Stimulated activated naive CD8-positive, alpha-beta T cell treated with anti-CD3 and anti-CD28 coated beads, Interleukin-15, Interleukin-2, amounts not matched to agents 100 U/mL and 50 U/mL, for 24 hours (primary cell): ENCODE measurements at regions not wholly inside any gene's neighbourhood (a gene's known extent, or its start where the extent isn't known, plus 50 kb on each side); places are given as distances from the start of the nearest gene placed in this dataset.

Experiments used
- ATAC-seq: fragments of 150-1000 bp; cut with Tn5 transposase; one replicate; pipeline ENCODE4 v1.10.0; 2021
- DNase-seq: peaks from one replicate; pipeline ENCODE4 v3.0.0; 2021

GRCh38 chr2:150001788-150002187 lies 414.2 kb upstream of the MMADHC start:
- ATAC-seq (no peak), DNase-seq (no peak)

- no peak for DNase-seq
Observed at GRCh38 chr2:149996901-149997300, 409.3 kb upstream of the MMADHC start.

DNA sequence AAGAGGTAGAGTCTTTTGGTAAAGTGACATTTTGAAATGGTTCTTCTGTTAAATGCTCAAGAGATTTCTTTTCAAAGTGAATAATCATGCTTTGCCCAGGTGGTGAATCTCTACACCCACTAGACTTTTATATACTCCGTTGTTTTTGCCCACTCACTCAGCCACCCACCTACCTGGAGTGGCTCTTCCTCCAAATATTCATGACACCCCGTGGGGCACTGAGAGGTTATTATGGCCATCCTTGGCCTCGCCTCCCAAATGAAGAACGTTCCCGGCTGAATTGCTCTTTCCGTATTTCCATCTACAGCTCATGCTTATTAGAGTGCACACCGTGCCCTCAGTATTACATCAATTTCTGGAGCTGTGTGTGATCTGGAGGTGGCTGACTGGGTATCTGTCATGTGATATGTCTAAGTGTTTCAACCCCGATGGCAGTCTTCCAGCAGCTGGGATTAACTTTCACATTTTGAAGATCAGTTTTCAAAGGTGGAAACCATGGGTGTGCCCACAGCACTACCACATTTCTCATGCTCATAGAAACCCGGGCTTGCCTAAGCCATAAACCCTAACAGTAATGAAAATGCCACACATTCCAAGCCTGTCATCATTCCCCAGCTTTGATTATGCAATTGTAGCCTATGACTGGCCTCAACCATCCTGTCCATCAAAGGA lies 406.6 kb upstream of the MMADHC start:
- DNase-seq, result no peak
- no peak for ATAC-seq

More at GRCh38 chr2:149996901-149997300, 409.3 kb upstream of the MMADHC start:
- no peak for ATAC-seq

- ATAC-seq (no peak), DNase-seq (no peak)
Observed at GRCh38 chr2:149993316-149993715, 405.7 kb upstream of the MMADHC start.

DNA sequence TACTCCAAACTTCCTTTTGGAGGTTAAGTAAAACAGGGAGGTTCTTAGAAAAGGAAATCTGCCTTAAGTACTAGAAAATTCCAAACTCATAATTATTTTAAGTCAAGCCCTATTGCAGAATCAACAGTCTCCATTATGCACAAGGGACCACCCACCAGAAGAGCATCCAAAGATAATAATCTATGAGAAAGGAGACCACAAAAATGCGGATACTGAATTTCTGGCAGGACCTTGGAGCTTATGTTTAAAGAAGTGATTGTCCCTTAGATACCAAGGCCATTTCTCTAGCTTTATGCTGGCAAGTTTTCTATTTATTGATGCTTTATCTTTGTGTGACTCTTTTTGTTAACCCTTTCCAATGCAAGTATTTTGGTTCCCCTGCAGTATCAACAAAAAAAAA lies 404.0 kb upstream of the MMADHC start:
- DNase-seq (no peak), ATAC-seq (no peak)

DNA sequence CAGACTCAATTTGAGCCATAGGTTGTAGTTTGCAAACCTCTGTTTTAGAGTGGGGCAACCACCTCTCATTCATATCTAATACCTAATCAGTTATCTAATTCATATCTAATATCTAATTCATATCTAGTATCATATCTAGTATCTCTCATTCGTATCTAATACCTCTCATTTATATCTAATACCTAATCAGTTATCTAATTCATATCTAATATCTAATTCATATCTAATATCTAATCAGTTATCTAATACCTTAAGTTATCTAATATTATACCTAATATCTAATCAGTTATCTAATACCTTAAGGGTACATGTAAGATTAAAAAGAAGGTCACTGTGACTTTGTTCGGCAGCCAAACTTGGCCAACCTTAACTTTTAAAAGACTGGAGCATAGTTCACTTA lies 403.4 kb upstream of the MMADHC start:
- DNase-seq (no peak), ATAC-seq (no peak)

DNA sequence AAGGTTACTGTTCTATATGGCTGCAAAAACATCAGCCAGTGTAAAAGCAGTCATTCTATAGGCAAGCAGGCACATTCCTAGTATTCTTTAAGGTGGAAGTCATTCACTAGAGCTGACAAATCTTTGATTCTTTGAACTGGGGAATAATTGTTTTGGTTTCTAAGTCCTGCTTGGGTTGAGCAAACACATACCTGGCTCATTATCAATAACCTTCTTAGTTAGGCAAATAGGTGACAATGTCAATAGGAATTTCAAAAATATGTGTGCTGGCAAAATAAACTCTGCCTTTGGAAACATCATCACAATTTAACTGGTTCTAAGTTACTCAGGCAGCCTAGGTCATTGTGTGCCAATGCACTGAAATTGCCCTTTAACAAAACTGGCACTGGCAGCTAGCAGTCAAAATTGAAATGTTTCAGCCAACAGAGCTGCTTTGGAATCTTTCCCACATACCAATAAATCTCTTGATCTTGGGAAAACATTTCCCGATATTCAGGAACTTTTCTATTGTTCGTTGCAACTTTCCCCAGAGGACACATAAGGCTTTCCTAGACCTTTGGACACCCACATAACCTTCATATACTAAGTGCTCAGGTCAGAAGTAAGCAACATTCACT lies 402.0 kb upstream of the MMADHC start:
- ATAC-seq (no peak), DNase-seq (no peak)

DNA sequence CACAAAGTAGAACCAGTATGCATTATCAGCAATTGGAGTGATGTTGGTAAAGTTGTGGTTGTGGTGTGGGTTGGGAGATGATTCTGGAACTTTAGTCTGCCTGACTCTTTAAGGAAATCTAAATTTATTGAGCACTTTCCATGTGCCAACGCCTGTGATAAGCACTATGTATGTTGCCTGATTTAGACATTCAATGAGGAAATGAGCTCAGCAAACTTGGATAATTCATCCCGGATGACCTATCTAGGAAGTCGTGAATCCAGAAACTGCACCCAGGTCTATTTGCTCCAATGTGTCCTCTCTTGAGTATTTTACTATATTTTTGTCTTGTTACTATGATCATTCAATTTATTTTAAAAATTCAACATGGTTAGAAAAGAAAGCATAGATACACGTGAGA lies 400.8 kb upstream of the MMADHC start:
- no peak for DNase-seq
- no peak for ATAC-seq

DNA sequence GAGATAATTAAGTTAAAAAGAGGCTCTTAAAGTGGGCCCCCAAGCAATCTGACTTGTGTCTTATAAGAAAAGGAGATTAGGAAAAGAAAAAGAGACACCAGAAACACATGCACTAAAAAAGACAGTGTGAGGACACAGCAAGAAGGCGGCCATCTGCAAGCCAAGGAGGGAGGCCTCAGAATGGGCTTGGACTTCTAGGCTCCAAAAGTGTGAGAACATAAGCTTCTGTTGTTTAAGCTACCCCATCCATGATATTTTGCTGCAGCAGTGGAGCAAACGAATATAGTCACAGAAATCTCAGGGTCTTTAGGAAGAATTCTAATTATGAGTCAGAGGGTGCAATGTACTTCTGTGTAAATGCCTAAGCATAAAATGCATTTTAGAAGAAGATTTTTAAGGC lies 399.3 kb upstream of the MMADHC start:
- ATAC-seq (no peak), DNase-seq (no peak)

GRCh38 chr2:149984311-149984710 lies 396.7 kb upstream of the MMADHC start:
- ATAC-seq, result no peak

DNA sequence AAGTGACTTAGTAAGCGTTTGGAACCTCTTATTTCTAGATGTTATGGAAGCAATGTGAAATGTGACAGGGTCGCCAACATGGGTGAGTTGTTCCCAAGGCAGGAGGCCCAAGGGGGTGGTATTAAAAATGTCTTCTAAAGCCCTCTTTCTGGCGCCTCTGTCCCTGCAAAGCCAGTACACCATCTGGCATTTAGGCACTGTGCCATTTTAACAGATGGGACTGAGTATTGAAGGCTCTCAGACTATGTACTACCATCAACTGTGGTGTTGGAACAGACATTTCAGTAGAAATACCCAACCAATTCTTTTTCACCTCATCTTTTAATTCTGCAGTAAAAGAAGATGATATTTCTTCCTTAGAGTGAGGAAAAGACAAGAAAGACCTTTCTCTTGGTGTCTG lies 384.5 kb upstream of the MMADHC start:
- DNase-seq (no peak), ATAC-seq (no peak)

More at GRCh38 chr2:149984311-149984710, 396.7 kb upstream of the MMADHC start:
- DNase-seq, result no peak

DNA sequence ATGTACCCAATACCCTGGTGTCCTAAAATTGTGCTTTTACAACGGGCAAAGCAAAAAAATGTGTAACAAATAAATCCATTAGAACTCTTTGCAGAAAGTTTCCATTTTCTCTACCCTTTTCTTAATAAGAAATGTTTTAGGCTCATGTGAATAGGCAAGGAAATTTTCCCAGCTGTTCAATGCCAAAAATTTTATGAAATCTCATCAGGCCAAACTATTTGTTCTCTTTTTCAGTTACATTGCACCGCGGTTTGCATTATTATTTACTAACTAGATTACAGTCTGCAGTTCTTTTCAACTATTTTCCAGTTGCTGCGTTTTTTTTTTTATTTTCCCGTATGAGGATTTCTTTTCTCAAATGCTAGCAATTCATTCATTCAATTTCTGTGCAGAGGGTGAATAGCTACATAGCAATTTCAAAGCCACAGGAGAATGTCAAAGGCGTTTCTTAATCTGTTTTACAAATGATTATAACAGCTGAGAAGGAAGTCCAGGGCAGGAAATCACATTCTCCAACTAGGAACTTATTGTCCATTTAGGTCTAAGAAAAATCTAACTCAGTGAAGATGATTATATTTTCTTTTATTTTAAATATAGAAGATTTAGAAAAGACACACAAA lies 367.5 kb upstream of the MMADHC start:
- ATAC-seq (no peak), DNase-seq (no peak)

DNA sequence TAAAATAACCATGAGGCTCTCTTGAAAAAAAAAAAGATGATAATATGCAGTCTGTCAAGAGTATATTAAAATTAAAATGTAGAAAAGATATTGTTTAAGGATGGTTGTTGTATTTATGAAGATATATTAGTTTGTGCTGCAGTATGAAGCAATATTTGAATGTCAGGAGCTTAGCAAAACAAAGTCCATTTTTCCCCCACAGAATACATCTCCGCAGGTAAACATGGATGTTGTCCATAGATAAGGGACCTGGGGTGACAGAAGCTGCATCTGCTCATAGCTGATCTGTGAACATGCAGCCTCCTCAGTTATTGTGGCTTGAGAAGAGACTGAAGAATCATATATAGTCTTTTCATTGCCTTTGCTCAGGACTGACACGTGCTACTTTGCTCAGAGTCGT lies 366.1 kb upstream of the MMADHC start:
- DNase-seq (no peak), ATAC-seq (no peak)

GRCh38 chr2:149931486-149931885 lies 343.9 kb upstream of the MMADHC start:
- DNase-seq (no peak), ATAC-seq (no peak)

- ATAC-seq (no peak), DNase-seq (no peak)
Observed at GRCh38 chr2:149928011-149928410, 340.4 kb upstream of the MMADHC start.

GRCh38 chr2:149926149-149926548 lies 338.6 kb upstream of the MMADHC start:
- no peak for DNase-seq

DNA sequence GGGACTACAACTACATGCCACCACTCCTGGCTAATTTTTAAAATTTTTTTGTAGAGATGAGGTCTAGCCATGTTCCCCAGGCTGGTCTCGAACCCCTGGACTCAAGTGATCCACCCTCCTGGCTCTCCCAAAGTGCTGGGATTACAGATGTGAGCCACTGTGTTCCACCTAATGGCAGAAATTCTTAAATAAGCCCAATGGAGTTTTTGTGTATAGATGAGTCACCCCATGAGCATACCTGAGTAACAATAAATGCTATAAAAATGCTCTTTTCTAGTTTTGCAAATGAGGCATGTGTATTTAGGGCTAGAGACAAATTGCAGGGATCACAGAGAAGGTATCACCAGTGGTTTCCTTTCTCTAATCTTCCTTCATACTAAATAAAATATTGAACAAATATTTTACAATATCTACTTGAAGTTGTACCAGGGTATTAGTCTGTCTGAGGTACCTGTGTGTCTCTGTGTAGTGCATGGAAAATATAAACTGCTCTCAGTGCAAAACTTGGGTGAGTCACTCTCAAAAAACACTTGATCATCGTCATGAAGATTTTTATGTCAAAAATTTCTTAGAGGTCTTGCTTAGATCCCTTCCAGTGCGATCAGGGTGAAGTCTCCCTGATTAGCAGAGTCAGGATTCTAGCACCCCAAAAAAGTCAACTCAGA lies 337.1 kb upstream of the MMADHC start:
- DNase-seq, result no peak
- no peak for ATAC-seq

More at GRCh38 chr2:149926149-149926548, 338.6 kb upstream of the MMADHC start:
- no peak for ATAC-seq

GRCh38 chr2:149924028-149924427 lies 336.5 kb upstream of the MMADHC start:
- DNase-seq (no peak), ATAC-seq (no peak)

- ATAC-seq, result no peak
- no peak for DNase-seq
Observed at GRCh38 chr2:149921911-149922616, 334.5 kb upstream of the MMADHC start.

- no peak for DNase-seq
- no peak for ATAC-seq
Observed at GRCh38 chr2:149920389-149920788, 332.8 kb upstream of the MMADHC start.

GRCh38 chr2:149915151-149915550 lies 327.6 kb upstream of the MMADHC start:
- DNase-seq, result no peak
- no peak for ATAC-seq
